ENCODE measurements at regions not wholly inside any gene's neighbourhood (a gene's known extent, or its start where the extent isn't known, plus 50 kb on each side); places are given as distances from the start of the nearest gene placed in this dataset.

- TF ChIP-seq POLR2A (IDR thresholded peaks at IDR 0.05; ENCODE audit: low read depth, low read length) (no peak), CTCF (IDR thresholded peaks at IDR 0.05; ENCODE audit: extremely low read depth in 1 of 2, insufficient read depth in 1 of 2, low read depth in 1 of 2, low read length in 2 of 2) (no peak), POLR2AphosphoS5 (IDR thresholded peaks at IDR 0.05; ENCODE audit: insufficient read depth, low read depth, low read length) (no peak), MYC (IDR thresholded peaks at IDR 0.05; ENCODE audit: low read depth, low read length) (no peak)
Measured at GRCh38 chr5:78717674-78718584, 69.4 kb upstream of the LHFPL2 start.
